Bronchial epithelial cell (primary cell): ENCODE measurements at regions not wholly inside any gene's neighbourhood (a gene's known extent, or its start where the extent isn't known, plus 50 kb on each side); places are given as distances from the start of the nearest gene placed in this dataset.

Experiments
- DNase-seq: peaks from one replicate; pipeline ENCODE4 v3.0.0-alpha.2; 2010; ENCODE audit warnings: low read depth
- FAIRE-seq: peaks from 2 replicates; lab custom pipeline; 2011; peaks lifted over from hg19 to GRCh38; lab: Jason Lieb, UNC
- H3K27me3 ChIP-seq: 2 replicates; pipeline ENCODE4 v1.5.1; 2011; ENCODE audit warnings: low read length; ENCODE audit not compliant: control insufficient read depth, insufficient read depth
- H3K36me3 ChIP-seq: 2 replicates; pipeline ENCODE4 v1.5.1; 2011; ENCODE audit warnings: low read length; ENCODE audit not compliant: control insufficient read depth, insufficient read depth
- H3K4me3 ChIP-seq: 2 replicates; pipeline ENCODE4 v1.5.1; 2011; ENCODE audit warnings: mild to moderate bottlenecking, low read depth, low read length, control low read depth
- TF ChIP-seq, protein P1 (sequence below): IDR thresholded peaks from 2 replicates; pipeline ENCODE4 v1.5.1; 2011; ENCODE audit warnings: mild to moderate bottlenecking, moderate library complexity, low read length, control low read depth, inconsistent platforms; ENCODE audit not compliant: insufficient read depth, severe bottlenecking

DNA sequence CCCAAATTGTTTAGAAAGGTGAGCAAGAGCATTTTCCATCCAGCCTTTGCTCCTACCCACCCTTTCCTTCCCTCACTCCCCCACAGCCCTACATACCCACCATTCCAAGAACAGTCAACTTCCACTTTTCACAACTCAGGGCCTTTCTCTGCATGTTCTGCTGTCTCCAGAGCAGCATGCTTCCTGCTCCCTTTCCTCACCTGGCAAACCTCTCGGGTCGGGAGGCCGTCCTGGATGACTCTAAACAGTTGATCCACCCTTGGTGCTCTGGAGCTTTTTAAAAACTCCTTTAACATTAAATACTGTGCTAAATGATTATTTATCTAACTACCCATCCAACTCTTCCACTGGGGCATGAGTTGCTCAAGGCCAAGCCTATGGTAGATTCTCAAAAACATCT, 200.6 kb downstream of the SETD4 start:
- H3K27me3 ChIP-seq, result peaks cover 4% of the 10 kb centered on the region
- no peak for DNase-seq
- no peaks in the 10 kb centered on the region for H3K36me3 ChIP-seq
- FAIRE-seq, result no peak
- H3K4me3 ChIP-seq, result no peak overlapping the region
- TF ChIP-seq, protein P1, sequence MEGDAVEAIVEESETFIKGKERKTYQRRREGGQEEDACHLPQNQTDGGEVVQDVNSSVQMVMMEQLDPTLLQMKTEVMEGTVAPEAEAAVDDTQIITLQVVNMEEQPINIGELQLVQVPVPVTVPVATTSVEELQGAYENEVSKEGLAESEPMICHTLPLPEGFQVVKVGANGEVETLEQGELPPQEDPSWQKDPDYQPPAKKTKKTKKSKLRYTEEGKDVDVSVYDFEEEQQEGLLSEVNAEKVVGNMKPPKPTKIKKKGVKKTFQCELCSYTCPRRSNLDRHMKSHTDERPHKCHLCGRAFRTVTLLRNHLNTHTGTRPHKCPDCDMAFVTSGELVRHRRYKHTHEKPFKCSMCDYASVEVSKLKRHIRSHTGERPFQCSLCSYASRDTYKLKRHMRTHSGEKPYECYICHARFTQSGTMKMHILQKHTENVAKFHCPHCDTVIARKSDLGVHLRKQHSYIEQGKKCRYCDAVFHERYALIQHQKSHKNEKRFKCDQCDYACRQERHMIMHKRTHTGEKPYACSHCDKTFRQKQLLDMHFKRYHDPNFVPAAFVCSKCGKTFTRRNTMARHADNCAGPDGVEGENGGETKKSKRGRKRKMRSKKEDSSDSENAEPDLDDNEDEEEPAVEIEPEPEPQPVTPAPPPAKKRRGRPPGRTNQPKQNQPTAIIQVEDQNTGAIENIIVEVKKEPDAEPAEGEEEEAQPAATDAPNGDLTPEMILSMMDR, result no peak

- no peak for FAIRE-seq
Observed at GRCh38 chr21:35857095-35857494, 203.2 kb downstream of the SETD4 start.

DNA sequence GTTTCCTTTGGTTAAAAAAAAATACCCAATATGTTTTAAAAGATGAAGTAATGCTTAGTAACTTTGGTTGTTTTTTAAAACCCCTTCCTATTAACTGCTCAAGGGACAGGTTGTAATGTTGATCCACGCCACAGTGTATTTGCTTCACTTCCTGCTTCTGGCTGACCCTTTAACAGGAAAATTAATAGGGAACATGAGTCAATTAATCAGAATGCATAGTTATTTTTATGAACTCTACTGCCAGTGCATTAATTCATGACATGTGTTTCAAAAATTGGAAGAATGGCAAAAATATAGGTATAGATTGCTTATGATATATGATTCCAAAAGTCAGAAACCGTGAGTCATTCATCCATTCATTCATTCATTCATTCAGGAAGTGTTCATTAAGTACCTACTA, 204.8 kb downstream of the SETD4 start:
- Histone ChIP-seq H3K27me3 (peaks cover 4% of the 10 kb centered on the region), H3K36me3 (no peaks in the 10 kb centered on the region), H3K4me3 (no peak overlapping the region)
- DNase-seq (no peak), FAIRE-seq (no peak)
- TF ChIP-seq, protein P1, result no peak

More at GRCh38 chr21:35857095-35857494, 203.2 kb downstream of the SETD4 start:
- Histone ChIP-seq H3K4me3 (no peak overlapping the region), H3K36me3 (no peaks in the 10 kb centered on the region), H3K27me3 (peaks cover 4% of the 10 kb centered on the region)
- DNase-seq, result no peak
- TF ChIP-seq, protein P1, result no peak

DNA sequence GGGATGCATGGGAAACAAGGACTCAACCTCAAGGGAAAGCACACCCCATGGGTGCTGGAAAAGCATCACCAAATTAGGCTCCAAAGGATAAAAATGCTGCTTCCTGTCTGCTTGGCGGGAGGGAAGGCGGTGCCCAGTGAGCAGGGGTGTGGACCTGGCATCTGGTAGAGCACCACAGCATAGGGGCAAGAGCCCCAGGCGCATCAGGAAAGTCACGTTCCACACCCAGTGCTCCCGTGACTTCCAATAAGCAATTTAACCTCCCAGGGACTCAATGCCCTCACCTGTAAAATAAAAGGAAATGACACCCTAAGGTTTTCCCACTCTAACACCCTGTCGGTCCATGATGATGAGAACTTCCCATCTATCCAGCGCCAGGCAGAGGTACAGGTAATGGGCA, 206.0 kb downstream of the SETD4 start:
- no peak for DNase-seq
- peak; percentile 23 for FAIRE-seq
- no peak overlapping the region for H3K4me3 ChIP-seq
- TF ChIP-seq, protein P1, result no peak
- H3K36me3 ChIP-seq, result no peaks in the 10 kb centered on the region
- H3K27me3 ChIP-seq, result peaks cover 2% of the 10 kb centered on the region

GRCh38 chr21:35853321-35854239, 206.7 kb downstream of the SETD4 start:
- no peak for DNase-seq
- Histone ChIP-seq H3K36me3 (no peaks in the 10 kb centered on the region), H3K4me3 (no peak overlapping the region), H3K27me3 (peaks cover 2% of the 10 kb centered on the region)
- peak; percentile 80 for FAIRE-seq
- TF ChIP-seq, protein P1, result no peak
